Lower lobe of right lung (tissue), 2 donors: ENCODE measurements at regions not wholly inside any gene's neighbourhood (a gene's known extent, or its start where the extent isn't known, plus 50 kb on each side); places are given as distances from the start of the nearest gene placed in this dataset.
A peak's percentile ranks its signal among the peaks of the same experiment; 100 is the strongest.

ENCODE experiments used
- ATAC-seq, 2 donors: fragments of 200-7000 bp; cut with Tn5 transposase; one replicate each; pipeline ENCODE4 v1.9.1; 2020 to 2022; ENCODE audit warnings: mild to moderate bottlenecking in 2 of 2, moderate library complexity in 2 of 2
- DNase-seq: peaks from one replicate; pipeline ENCODE4 v3.0.0-alpha.2; 2020
- H3K27ac ChIP-seq: fragments of 200-600 bp; one replicate; pipeline ENCODE4 v1.8.0; 2022
- H3K27me3 ChIP-seq: fragments of 200-600 bp; one replicate; pipeline ENCODE4 v1.8.0; 2022; ENCODE audit warnings: low read depth
- H3K36me3 ChIP-seq: fragments of 200-600 bp; one replicate; pipeline ENCODE4 v1.8.0; 2022; ENCODE audit warnings: mild to moderate bottlenecking
- H3K4me1 ChIP-seq: fragments of 200-600 bp; one replicate; pipeline ENCODE4 v1.8.0; 2022
- H3K4me3 ChIP-seq: fragments of 200-600 bp; one replicate; pipeline ENCODE4 v1.8.0; 2022; ENCODE audit warnings: mild to moderate bottlenecking
- H3K9me3 ChIP-seq: fragments of 200-600 bp; one replicate; pipeline ENCODE4 v1.8.0; 2022
- CTCF ChIP-seq: fragments of 200-600 bp; IDR thresholded peaks from one replicate; pipeline ENCODE4 v1.8.0; 2022; ENCODE audit warnings: antibody characterized with exemption, mild to moderate bottlenecking
- intact Hi-C: fragments of 100-400 bp; cut with DNase I; formaldehyde crosslinking; loops from one replicate; pipeline ENCODE4 v1.11.0; 2022
- donor health status: DM: no; HTN: yes; CAD: no; lungs with severe emphysema.

- TF ChIP-seq CTCF = no peak
- no peak for DNase-seq
- no peaks in the 10 kb centered on the region for H3K27me3 ChIP-seq
- ATAC-seq = no peak
- H3K36me3 ChIP-seq = no peaks in the 10 kb centered on the region
- H3K4me3 ChIP-seq = no peak overlapping the region
- H3K4me1 ChIP-seq = no peaks in the 10 kb centered on the region
- intact Hi-C loops = no loop called here
- H3K27ac ChIP-seq = no peak overlapping the region
- no peaks in the 10 kb centered on the region for H3K9me3 ChIP-seq
Measured at GRCh38 chr4:35925806-35926205, 318.5 kb downstream of the ARAP2 start.

- ATAC-seq = no peak
Measured at GRCh38 chr4:35926788-35927187, 317.5 kb downstream of the ARAP2 start.

GRCh38 chr4:35933901-35934300 is 310.4 kb downstream of the ARAP2 start:
- Histone ChIP-seq H3K36me3 (no peaks in the 10 kb centered on the region), H3K27me3 (no peaks in the 10 kb centered on the region), H3K27ac (no peak overlapping the region), H3K4me1 (no peaks in the 10 kb centered on the region), H3K9me3 (no peaks in the 10 kb centered on the region), H3K4me3 (no peak overlapping the region)
- no peak for TF ChIP-seq CTCF
- no peak for ATAC-seq
- DNase-seq = no peak
- intact Hi-C loops = no loop called here

More at GRCh38 chr4:35926788-35927187, 317.5 kb downstream of the ARAP2 start:
- DNase-seq = no peak
- Histone ChIP-seq H3K9me3 (no peaks in the 10 kb centered on the region), H3K27me3 (no peaks in the 10 kb centered on the region), H3K4me1 (no peaks in the 10 kb centered on the region), H3K36me3 (no peaks in the 10 kb centered on the region), H3K4me3 (no peak overlapping the region), H3K27ac (no peak overlapping the region)
- intact Hi-C loops = no loop called here
- no peak for TF ChIP-seq CTCF

- Histone ChIP-seq H3K4me3 (no peak overlapping the region), H3K27me3 (no peaks in the 10 kb centered on the region), H3K9me3 (no peaks in the 10 kb centered on the region), H3K36me3 (no peaks in the 10 kb centered on the region), H3K27ac (no peak overlapping the region), H3K4me1 (no peaks in the 10 kb centered on the region)
- no peak for DNase-seq
- peak; percentile 56 for TF ChIP-seq CTCF
- ATAC-seq = no peak
- intact Hi-C loops = no loop called here
Measured at GRCh38 chr4:35934320-35934981, 309.9 kb downstream of the ARAP2 start.

GRCh38 chr4:35938936-35939335 is 305.4 kb downstream of the ARAP2 start:
- H3K27me3 ChIP-seq = no peaks in the 10 kb centered on the region
- TF ChIP-seq CTCF = no peak
- H3K27ac ChIP-seq = no peak overlapping the region
- intact Hi-C loops = no loop called here
- no peak overlapping the region for H3K4me3 ChIP-seq
- no peaks in the 10 kb centered on the region for H3K9me3 ChIP-seq
- H3K36me3 ChIP-seq = no peaks in the 10 kb centered on the region
- H3K4me1 ChIP-seq = no peaks in the 10 kb centered on the region
- DNase-seq = no peak
- ATAC-seq = no peak

- DNase-seq = no peak
- no peak for ATAC-seq
- Histone ChIP-seq H3K4me3 (no peak overlapping the region), H3K27ac (no peak overlapping the region), H3K27me3 (no peaks in the 10 kb centered on the region), H3K4me1 (no peaks in the 10 kb centered on the region), H3K9me3 (no peaks in the 10 kb centered on the region), H3K36me3 (no peaks in the 10 kb centered on the region)
- no peak for TF ChIP-seq CTCF
- intact Hi-C loops = no loop called here
Measured at GRCh38 chr4:35939751-35940150, 304.6 kb downstream of the ARAP2 start.
